Right renal pelvis (tissue), 4 donors: ENCODE measurements at regions not wholly inside any gene's neighbourhood (a gene's known extent, or its start where the extent isn't known, plus 50 kb on each side); places are given as distances from the start of the nearest gene placed in this dataset.
"Not testable (repeated sequence)": the region's sequence is repeated elsewhere in the genome, so short reads cannot be mapped to it uniquely, and the experiment has no call there.

Source experiments
- DNase-seq, 4 donors: peaks; one replicate each; pipeline ENCODE4 v3.0.0-alpha.2; 2013; ENCODE audit warnings: low read depth in 4 of 4, low spot score in 3 of 4, missing footprints in 1 of 4

GRCh38 chr6:14877758-14878157, 368.1 kb upstream of the JARID2 start:
- no peak for DNase-seq

GRCh38 chr6:14880052-14880451, 365.8 kb upstream of the JARID2 start:
- no peak for DNase-seq

- DNase-seq, result no peak
Observed at GRCh38 chr6:14880677-14881076, 365.2 kb upstream of the JARID2 start.

GRCh38 chr6:14881398-14881797, 364.5 kb upstream of the JARID2 start:
- DNase-seq, result no peak

GRCh38 chr6:14882394-14883026, 363.4 kb upstream of the JARID2 start:
- DNase-seq, result no peak

GRCh38 chr6:14883921-14884320, 361.9 kb upstream of the JARID2 start:
- peak in 1 of 4 donors; percentile 63 for DNase-seq

- DNase-seq, result no peak
Observed at GRCh38 chr6:14885498-14885897, 360.4 kb upstream of the JARID2 start.

- DNase-seq, result no peak
Observed at GRCh38 chr6:14887181-14887580, 358.7 kb upstream of the JARID2 start.

GRCh38 chr6:14887986-14888574, 357.8 kb upstream of the JARID2 start:
- no peak for DNase-seq

- DNase-seq, result no peak
Observed at GRCh38 chr6:14888575-14889000, 357.3 kb upstream of the JARID2 start.

GRCh38 chr6:14889188-14889587, 356.7 kb upstream of the JARID2 start:
- DNase-seq, result no peak

- no peak for DNase-seq
Observed at GRCh38 chr6:14889611-14890593, 356.0 kb upstream of the JARID2 start.

GRCh38 chr6:14891820-14892375, 354.0 kb upstream of the JARID2 start:
- not testable (repeated sequence) for DNase-seq

GRCh38 chr6:14894105-14894504, 351.8 kb upstream of the JARID2 start:
- DNase-seq, result no peak

- DNase-seq, result no peak
Observed at GRCh38 chr6:14896475-14896874, 349.4 kb upstream of the JARID2 start.

GRCh38 chr6:14897831-14898230, 348.0 kb upstream of the JARID2 start:
- no peak for DNase-seq

- DNase-seq, result not testable (repeated sequence)
Observed at GRCh38 chr6:14899441-14899840, 346.4 kb upstream of the JARID2 start.

- no peak for DNase-seq
Observed at GRCh38 chr6:14900919-14901318, 344.9 kb upstream of the JARID2 start.

- DNase-seq, result no peak
Observed at GRCh38 chr6:14903176-14904038, 342.5 kb upstream of the JARID2 start.

- DNase-seq, result no peak
Observed at GRCh38 chr6:14905201-14905600, 340.7 kb upstream of the JARID2 start.
